GM12864 (cell line): ENCODE measurements at regions not wholly inside any gene's neighbourhood (a gene's known extent, or its start where the extent isn't known, plus 50 kb on each side); places are given as distances from the start of the nearest gene placed in this dataset.

Experiments used
- DNase-seq: peaks from one replicate; pipeline ENCODE4 v3.0.0-alpha.2; 2011; ENCODE audit warnings: low read depth
- H3K4me3 ChIP-seq: 2 replicates; pipeline ENCODE4 v1.5.1; 2011; ENCODE audit warnings: mild to moderate bottlenecking, low read depth, low read length, control low read depth
- CTCF ChIP-seq: IDR thresholded peaks from 2 replicates; pipeline ENCODE4 v1.5.1; 2011; ENCODE audit warnings: low read depth, mild to moderate bottlenecking, moderate library complexity, low read length, control low read depth, inconsistent platforms; ENCODE audit errors: missing control alignments

GRCh38 chr18:49731860-49732311, 81.4 kb downstream of the ACAA2 start:
- DNase-seq: no peak
- TF ChIP-seq CTCF: no peak
- H3K4me3 ChIP-seq: no peak overlapping the region

GRCh38 chr18:49731421-49731841, 81.9 kb downstream of the ACAA2 start:
- TF ChIP-seq CTCF: no peak
- DNase-seq: no peak
- no peak overlapping the region for H3K4me3 ChIP-seq

- DNase-seq: no peak
- no peak for TF ChIP-seq CTCF
- H3K4me3 ChIP-seq: no peak overlapping the region
Observed at GRCh38 chr18:49730951-49731391, 82.4 kb downstream of the ACAA2 start.

GRCh38 chr18:49728542-49728941, 84.8 kb downstream of the ACAA2 start:
- peak; percentile 87 for TF ChIP-seq CTCF
- DNase-seq: no peak
- H3K4me3 ChIP-seq: no peak overlapping the region

GRCh38 chr18:49727816-49728215, 85.5 kb downstream of the ACAA2 start:
- DNase-seq: no peak

GRCh38 chr18:49726675-49726963, 86.7 kb downstream of the ACAA2 start:
- no peak for TF ChIP-seq CTCF
- no peak for DNase-seq
- no peak overlapping the region for H3K4me3 ChIP-seq

More at GRCh38 chr18:49727816-49728215, 85.5 kb downstream of the ACAA2 start:
- H3K4me3 ChIP-seq: no peak overlapping the region
- no peak for TF ChIP-seq CTCF

GRCh38 chr18:49725809-49726674, 87.3 kb downstream of the ACAA2 start:
- DNase-seq: no peak
- no peak for TF ChIP-seq CTCF
- no peak overlapping the region for H3K4me3 ChIP-seq
